Medulla oblongata (tissue), 1 donor: ENCODE measurements at regions not wholly inside any gene's neighbourhood (a gene's known extent, or its start where the extent isn't known, plus 50 kb on each side); places are given as distances from the start of the nearest gene placed in this dataset.

Experiments
- DNase-seq: peaks from one replicate; pipeline ENCODE4 v3.0.0-alpha.2; 2015; ENCODE audit errors: extremely low spot score

DNA sequence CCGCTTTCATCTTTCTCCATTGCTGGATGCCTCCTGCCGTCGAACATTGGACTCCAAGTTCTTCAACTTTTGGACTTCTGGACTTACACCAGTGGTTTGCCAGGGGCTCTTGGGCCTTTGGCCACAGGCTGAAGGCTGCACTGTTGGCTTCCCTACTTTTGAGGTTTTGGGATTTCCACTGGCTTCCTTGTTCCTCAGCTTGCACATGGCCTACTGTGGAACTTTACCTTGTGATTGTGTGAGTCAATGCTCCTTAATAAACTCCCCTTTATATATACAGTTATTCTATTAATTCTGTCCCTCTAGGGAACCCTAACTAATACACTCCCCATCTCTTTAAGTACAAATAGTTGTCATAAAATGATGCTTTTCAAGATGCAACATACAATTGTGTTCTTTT lies 595.3 kb downstream of the ARAP2 start:
- no peak for DNase-seq

DNA sequence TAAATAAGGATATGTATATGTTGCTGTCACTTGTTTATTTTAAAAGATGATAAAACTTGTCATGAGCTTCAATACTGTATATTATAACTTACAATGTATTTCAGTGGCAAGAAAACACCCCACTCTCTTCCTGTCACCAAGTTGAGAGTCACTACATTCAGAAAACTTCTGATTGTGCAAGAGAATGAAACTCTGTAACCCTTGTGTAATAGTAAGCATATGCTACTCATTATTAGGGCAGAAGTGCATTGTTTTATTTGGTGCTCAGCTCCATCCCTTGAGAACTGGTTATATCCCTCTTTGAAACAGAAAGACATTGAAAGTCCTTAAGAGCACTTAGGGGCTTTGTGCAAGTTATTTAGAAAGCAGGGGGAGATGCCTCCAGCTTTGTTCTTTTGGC lies 594.5 kb downstream of the ARAP2 start:
- no peak for DNase-seq

DNA sequence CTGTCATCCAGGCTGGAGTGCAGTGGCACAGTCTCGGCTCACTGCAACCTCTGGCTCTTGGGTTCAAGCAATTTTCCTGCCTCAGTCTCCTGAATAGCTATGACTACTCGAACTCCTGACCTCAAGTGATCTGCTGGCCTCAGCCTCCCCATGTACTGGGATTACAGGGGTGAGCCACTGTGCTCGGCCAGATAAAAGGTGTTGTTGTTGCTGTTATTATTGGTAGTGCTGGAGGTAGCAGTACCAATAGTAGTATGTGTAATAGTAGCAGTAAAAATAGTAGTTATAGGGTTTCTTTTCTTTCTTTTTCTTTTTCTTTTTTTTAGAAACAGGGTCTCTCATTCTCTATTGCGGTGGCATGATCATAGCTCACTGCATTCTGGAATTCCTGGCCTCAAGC lies 592.1 kb downstream of the ARAP2 start:
- no peak for DNase-seq

DNA sequence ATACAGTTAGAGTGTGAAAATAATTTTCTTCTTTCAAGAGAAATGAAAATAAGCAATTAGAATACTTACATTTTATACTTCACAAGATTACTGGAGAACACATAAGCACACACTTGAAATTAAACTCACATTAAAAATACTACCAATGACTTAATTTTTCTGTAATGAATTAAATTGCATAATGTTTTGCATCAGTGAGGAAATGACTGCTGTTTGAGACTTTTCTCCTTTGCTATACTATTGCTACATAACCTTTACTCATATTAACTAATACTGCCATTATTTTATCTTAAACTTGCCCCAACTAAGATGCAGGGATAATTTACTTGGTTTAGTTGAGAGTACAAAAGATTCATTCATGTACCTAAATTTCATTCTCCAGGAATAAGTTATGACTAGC lies 590.9 kb downstream of the ARAP2 start:
- no peak for DNase-seq

- no peak for DNase-seq
Observed at GRCh38 chr4:35673137-35673536, 571.2 kb downstream of the ARAP2 start.

DNA sequence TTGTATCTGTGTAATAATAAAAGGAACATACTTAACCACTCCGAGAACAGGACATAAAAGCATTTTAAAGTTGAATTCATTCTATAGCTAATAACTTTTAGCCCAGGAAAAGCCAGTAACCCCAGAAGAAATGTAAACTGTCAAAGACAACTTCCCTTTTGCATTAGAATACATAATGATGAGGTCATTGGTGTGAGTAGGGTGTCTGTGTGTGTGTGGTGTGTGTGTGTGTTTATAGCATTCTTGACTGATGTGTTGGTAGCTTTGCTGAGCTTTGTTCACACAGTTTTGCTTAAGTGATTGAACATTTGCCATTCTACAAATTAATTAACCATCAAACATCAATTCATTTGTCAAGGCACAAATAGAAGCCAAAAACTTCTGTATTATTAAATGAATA lies 559.6 kb downstream of the ARAP2 start:
- DNase-seq: no peak

DNA sequence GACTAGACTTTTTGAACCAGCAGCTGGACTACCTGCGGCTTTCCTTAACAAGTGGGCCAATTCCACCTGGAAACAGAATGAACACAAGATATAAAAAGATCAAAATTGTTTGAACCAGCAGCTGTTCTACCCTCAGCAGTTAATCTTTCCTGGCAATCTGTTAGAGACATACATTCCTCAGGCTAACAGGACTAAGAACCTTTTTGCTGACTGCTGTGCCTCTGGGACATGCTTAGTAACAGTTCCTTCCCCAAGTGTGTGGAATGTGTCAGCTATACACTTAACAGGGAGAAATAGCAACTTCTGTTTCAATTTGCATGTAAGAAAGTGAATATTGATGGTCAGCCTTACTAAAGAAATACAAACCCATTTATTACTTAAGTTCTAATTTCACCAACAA lies 554.4 kb downstream of the ARAP2 start:
- DNase-seq: peak; percentile 3

GRCh38 chr4:35690271-35690670 lies 554.0 kb downstream of the ARAP2 start:
- no peak for DNase-seq

DNA sequence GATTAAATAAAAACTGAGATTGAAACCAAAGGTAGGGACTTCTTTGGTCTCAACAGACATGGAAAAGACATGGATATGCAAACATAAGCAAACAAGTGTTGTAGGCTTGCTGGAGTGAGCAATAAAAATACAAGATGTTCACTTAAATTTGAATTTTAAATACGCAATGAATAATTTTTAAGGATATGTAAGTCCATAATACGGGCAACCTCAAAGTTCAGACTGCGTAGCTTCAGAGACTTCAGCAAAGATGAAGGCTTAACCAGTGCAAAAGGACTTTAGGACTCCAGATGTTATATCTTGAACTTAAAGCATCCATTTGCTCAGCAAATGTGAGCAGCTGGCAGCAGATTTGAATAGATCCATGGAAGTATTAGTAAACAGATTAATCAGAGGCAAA lies 549.3 kb downstream of the ARAP2 start:
- no peak for DNase-seq

GRCh38 chr4:35695421-35695820 lies 548.9 kb downstream of the ARAP2 start:
- no peak for DNase-seq

DNA sequence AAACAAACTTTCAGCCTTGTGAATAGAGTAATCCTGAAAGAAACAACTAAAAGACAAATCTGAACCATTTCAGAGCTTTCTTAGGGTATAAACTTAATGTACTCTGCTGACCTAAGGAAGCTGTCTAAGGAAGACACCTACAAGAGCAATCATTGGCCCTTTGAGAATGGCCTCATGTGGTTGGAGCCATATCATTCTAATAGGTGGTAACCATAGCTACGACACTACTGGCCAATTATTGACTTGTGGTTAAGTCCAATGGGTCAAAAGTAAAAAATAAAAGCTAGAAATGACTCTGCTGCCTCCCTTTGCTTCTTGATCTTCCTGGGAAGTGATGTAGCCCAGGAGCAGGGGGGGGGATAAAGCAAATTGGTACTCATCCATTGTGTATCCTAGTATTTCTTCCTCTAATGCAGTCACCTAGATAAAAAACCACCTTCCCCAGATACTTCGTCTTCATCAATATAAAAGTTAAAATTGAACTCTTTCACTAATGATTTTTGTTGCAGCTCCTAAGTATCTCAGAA lies 547.0 kb downstream of the ARAP2 start:
- DNase-seq: no peak

DNA sequence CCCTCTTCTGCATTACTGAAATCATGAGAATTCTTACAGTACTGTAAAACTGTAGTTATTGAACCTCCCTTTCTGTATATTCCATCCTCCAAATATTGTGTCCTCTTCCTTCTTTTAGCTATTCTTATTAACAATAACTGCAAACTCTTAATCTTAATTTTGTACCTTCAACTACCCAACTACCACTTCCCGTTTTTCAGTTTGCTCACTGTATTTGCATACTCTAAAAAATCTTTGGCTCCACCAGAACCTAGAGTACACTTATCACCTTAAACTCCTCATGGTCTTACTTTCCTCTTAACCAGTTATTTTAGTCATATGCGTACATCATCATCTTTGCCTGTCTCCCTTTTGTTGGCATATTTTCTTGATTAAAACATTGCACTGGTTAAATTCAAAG lies 543.7 kb downstream of the ARAP2 start:
- no peak for DNase-seq

DNA sequence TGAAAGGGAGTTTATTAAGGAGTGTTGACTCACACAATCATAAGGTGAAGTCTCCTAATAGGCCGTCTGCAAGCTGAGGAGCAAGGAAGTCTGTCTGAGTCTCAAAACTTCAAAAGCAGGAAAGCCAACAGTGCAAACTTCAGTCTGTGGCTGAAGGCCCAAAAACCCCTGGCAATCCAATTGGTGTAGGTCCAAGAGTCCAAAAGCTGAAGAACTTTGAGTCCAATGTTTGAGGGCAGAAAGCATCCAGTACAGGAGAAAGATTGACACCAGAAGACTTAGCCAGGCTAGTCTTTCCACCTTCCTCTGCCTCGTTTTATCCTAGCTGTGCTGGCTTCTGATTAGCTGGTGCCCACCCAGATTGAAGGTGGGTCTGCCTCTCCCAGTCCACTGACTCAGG lies 535.2 kb downstream of the ARAP2 start:
- DNase-seq: no peak

DNA sequence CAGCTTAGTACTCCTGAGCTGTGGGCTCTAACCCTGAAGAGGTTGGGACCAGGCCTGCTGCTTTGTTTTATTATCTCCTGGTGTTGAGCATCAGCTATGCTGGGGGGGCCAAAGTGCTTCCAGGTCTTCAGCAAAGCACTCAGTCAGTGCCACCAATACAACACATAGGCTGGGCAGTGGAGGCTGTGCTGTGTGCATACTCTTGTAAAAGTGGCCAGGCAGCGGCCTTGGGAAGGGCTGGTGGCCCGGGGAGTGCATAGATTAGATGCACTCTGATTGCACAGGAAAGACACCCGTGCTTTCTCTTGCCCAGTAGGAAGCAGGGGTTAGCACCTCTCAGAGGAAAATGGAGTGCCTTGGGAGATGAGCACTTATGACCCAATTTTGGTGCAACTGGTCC lies 534.0 kb downstream of the ARAP2 start:
- DNase-seq: no peak

GRCh38 chr4:35711127-35711526 lies 533.2 kb downstream of the ARAP2 start:
- DNase-seq: no peak

DNA sequence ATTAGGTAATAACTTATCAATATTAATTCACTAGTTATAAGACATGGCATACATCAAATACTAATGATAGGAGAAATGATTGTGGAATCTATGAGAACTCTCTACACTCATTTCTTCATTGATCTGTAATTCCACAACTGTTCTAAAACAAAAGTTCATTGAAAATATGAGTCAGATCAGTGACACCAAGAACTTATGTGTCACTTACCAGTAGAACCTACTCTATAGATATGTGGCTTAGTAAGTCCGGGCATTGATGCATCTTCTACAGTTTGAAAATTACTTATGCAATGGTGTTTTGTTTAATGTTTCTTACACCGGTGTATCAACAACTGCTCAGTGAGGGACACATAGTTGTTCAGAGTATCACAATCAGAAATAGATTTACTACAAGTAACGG lies 520.3 kb downstream of the ARAP2 start:
- no peak for DNase-seq

- DNase-seq: no peak
Observed at GRCh38 chr4:35725131-35725530, 519.2 kb downstream of the ARAP2 start.

- DNase-seq: no peak
Observed at GRCh38 chr4:35730414-35730813, 513.9 kb downstream of the ARAP2 start.

DNA sequence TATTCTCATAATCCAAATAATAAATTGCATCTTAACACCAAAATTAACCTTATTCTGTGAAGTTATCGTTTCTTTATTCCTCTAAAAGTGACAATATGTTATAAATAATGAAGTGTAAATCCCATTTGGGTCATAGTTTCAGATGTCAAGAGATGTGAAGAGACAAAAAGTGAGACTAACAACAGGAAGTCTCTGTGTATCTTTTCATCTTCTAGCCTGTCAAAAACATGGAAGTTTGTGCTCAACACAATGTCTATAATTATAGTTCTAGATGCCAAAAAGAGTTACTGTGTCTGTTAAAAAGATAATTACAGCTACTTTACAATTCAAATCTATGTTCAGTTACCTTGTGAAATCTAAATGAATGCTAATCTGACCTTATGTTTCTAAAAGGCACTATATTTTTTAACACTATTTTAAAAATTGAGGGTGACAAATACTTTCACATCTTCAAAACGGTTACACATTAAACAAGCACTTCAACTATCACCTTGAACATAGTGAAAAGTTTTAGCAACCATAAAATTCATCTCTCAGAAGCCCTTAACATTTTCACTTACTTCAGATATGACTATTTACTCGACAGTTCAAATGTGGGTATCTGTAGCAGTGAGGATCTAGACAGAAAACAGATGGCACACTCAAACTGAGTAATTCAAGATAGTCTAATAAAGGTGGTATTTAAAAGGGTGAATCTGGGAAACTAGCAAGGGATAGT lies 509.8 kb downstream of the ARAP2 start:
- no peak for DNase-seq

GRCh38 chr4:35739308-35739707 lies 505.0 kb downstream of the ARAP2 start:
- DNase-seq: no peak

DNA sequence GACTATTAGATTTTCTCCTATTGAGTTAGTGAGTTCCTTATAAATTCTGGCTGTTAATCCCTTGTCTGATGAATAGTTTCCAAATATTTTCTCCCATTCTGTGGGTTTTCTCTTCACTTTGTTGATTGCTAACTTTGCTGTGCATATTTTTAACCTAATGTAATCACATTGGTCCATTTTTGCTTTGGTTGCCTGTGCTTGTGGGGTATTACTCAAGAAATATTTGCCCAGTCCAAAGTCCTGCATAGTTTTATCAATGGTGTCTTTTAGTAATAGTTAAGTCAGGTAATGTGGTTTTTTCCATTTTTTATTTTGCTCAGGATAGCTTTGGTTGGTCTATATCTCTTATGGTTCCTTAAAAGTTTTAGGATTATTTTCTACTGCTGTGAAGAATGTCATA lies 490.3 kb downstream of the ARAP2 start:
- DNase-seq: no peak

DNA sequence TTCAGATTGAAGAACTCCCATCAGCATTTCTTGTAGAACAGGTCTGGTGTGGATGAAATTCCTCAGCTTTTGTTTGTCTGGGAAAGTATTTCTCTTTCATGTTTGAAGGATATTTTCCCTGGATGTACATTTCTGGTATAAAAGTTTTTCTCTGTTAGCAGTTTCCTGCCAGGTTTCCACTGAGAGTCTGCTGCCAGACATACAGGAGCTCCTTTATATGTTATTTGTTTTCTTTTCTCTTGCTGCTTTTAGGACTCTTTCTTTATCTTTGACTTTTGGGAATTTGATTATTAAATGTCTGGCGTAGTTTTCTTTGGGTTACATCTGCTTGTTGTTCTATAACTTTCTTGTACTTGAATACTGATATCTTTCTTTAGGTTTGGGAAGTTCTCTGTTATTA lies 486.5 kb downstream of the ARAP2 start:
- DNase-seq: no peak

- no peak for DNase-seq
Observed at GRCh38 chr4:35760807-35761206, 483.5 kb downstream of the ARAP2 start.

DNA sequence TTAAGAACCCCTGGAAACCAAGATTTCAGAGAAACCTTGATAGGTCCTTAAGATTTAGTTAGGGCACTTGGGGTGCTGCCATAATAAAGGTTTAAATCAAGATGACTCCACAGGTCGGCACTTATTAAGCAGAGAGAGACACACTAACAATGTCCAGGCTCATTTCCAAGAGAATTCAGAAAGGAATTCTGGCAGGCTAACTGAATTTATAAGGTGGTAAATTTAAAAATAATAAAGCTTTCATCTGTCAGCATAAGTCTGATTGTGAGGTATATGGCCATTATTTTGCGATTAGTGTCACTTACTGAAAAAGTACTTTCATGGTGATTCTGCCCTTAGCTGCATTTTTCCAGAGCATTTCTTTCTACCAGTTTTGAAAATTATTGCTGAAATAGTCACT lies 472.7 kb downstream of the ARAP2 start:
- no peak for DNase-seq
